HG03354 (cell line): ENCODE measurements at regions not wholly inside any gene's neighbourhood (a gene's known extent, or its start where the extent isn't known, plus 50 kb on each side); places are given as distances from the start of the nearest gene placed in this dataset.
"Not testable (repeated sequence)": the region's sequence is repeated elsewhere in the genome, so short reads cannot be mapped to it uniquely, and the experiment has no call there.

ENCODE experiments used
- ATAC-seq: cut with Tn5 transposase; IDR thresholded peaks from one replicate; pipeline ENCODE4 v1.9.1; 2021; ENCODE audit warnings: mild to moderate bottlenecking; ENCODE audit not compliant: unreplicated experiment, poor library complexity, severe bottlenecking

DNA sequence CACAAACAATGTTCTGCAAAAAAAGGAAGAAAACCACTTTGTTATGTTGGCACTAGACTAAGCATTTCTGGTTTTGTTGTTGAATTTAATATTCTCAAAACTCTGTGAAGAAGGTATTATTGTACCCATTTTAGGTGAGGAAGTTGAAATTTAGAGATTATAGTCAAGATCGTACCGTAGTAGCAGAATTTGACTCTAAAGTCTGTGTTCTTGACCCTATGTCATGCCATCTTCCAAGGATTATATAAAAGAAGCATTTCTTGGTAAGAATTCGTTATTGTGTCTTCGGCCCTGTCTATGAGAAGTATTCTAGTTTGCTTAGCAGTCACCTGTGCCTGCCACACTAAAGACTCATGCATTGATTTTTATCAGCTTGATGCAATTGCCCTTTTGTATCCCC is 104.4 kb upstream of the MAP9 start:
- no peak for ATAC-seq

DNA sequence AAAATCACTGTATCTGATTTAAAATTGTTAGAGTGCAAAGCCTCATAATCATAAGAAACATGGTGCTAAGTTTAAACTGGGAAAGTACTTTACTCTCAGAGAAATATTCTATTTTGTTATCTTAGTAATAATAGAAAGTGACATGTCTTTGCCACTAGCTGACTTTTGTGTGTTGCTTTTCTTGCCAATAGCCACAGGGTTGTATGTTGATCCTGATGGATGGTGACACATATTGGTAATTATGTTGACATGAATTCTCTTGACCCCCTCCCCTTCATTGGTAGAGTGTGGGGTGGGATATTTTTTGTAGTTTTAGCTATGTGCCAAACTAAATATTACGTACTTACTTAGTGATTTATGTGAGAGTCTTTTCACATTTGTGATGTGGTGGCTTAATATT is 103.1 kb upstream of the MAP9 start:
- ATAC-seq = no peak

- no peak for ATAC-seq
These were observed 101.6 kb upstream of the MAP9 start for GRCh38 chr4:155478336-155478835.

- no peak for ATAC-seq
These were observed 98.0 kb upstream of the MAP9 start for GRCh38 chr4:155474758-155475157.

DNA sequence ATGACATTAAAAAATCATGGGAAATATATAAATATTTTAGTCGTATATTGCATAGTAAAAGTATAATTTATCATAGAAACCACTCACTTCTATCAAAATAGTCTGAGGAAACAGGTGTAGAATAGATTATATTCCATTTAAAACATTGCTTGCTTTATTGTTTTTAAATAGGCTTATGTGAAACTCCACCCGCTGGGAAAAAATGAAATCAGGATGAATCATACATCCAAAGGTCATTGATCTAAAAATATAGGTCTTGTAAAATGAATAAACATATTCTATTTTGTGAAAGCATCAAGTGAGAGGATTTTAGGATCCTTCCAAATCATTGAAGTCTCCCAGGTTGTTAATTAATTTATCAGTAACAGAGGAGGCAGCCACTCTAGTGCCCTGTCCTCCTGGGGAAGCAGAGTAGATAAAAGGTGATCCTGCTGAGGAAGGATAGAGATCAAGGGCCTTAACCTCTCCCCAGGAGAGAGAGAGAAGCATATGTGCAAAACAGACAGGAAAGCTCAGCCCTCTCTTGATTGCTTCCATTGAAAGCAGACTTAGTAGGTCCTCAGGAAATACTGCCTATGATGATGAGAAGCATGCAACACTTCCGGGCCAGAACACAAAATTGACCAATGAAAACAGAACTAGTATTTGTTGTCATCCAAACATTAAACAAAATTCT is 96.8 kb upstream of the MAP9 start:
- ATAC-seq = no peak

- ATAC-seq = no peak
These were observed 91.5 kb upstream of the MAP9 start for GRCh38 chr4:155468282-155468681.

GRCh38 chr4:155450676-155451075 is 73.9 kb upstream of the MAP9 start:
- no peak for ATAC-seq

- ATAC-seq = no peak
These were observed 68.5 kb upstream of the MAP9 start for GRCh38 chr4:155445306-155445705.

GRCh38 chr4:155444721-155445120 is 68.0 kb upstream of the MAP9 start:
- no peak for ATAC-seq

DNA sequence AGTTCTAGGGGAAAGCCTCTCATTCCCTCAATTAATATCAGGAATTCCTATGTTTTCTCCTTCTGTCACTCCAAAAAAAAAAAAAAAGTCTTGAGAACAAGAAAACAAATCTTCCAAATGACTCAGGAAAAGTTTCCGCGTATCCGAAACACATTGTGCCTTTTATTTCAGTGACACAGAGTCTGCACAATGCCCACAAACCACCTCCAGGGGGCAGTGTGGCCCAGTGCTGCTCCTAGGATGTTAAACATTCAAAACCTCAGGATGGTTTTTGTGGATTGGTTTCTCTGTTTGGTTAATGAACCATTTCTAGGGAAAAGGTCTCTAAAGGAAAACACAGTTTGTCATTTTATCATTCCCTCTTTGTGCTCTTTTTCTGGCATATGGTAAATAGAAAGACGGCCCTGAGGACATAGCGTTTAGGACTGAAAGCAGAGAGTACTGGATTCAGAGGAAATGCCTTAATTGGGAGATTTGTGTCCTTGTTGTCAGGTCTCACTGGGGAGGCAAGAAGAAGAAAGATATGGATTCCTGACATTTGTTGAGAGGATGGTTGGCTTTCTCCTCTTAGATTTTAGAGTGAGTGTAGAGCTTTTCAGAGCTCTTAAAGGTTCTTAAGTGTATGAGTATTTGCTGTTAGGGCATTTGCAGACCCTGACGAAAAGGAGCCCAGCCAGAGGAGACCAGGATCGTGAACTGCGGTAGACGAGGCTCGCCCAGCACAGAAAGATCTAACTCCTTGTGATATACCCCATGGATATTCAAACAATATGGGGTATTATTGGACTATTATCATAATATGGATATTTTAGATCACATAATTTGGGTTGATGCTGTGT is 65.7 kb upstream of the MAP9 start:
- peak; percentile 89 for ATAC-seq

GRCh38 chr4:155441475-155441874 is 64.7 kb upstream of the MAP9 start:
- ATAC-seq = no peak

DNA sequence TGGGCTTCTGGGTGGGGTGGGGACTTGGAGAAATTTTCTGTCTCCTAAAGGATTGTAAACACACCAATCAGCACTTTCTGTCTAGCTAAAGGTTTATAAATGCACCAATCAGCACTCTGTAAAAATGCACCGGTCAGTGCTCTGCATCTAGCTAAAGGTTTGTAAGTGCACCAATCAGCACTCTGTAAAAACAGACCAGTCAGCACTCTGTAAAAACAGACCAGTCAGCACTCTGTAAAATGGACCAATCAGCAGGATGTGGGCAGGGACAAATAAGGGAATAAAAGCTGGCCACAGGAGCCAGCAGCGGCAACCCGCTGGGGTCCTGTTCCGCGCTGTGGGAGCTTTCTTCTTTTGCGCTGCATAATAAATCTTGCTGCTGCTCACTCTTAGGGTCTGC is 63.0 kb upstream of the MAP9 start:
- not testable (repeated sequence) for ATAC-seq

- ATAC-seq = no peak
These were observed 58.1 kb upstream of the MAP9 start for GRCh38 chr4:155434904-155435303.

DNA sequence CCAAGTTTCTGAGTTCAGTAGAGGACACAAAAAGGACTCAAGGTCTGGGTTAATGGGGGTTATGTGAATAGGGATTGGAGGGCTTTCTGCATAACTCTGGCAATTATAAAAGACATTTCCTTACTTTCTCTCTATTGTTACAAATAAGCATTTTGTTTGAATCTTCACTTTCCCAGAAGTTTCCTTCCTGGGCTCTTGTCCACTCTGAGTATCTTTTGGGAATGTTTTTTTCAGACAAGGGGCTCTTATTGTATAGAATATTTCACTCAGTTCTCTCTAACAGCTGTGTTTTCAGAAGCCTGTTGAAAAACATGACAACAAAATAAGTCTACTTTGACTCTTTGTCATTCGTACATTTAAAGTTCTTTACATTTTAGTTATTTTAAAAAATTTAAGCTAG is 57.6 kb upstream of the MAP9 start:
- no peak for ATAC-seq

DNA sequence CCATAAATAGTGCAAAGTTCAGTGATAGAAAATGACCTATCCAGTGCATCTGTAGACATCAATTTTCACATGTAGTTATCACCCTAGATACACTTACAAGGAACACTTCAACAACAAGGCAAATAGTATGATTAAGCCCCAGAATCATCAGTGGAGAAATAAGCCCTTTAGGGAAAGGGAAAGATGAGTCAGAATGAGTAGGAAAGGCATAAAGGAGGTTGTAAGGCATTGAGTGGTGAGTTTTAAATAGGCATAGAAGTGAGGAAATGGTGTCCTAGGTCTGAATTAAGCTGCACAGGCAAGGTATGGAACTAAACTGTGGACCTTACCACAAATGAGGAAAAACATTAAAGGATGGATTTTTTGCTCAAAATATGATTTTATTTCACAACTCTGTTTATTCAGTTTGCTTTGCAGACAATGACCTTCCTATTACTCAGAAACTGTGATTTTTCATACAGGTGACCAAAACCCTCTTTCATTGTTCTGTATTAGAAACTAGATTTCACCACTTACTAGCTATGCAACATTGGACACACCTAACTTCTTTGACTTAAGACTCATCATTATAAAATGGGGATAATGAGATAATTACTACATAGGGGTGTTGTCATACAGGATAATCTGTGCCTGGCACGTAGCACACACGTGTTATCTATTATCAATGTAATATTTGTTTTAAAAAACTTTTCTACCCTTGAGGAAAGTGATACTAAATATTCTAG is 57.0 kb upstream of the MAP9 start:
- ATAC-seq = no peak

GRCh38 chr4:155430895-155431795 is 54.4 kb upstream of the MAP9 start:
- ATAC-seq = no peak

- ATAC-seq = no peak
These were observed 51.4 kb upstream of the MAP9 start for GRCh38 chr4:155428128-155428527.

GRCh38 chr4:155426953-155427352 is 50.2 kb upstream of the MAP9 start:
- ATAC-seq = no peak
